Ammon's horn (tissue), 1 donor: ENCODE measurements at regions not wholly inside any gene's neighbourhood (a gene's known extent, or its start where the extent isn't known, plus 50 kb on each side); places are given as distances from the start of the nearest gene placed in this dataset.
"Not testable (repeated sequence)": the region's sequence is repeated elsewhere in the genome, so short reads cannot be mapped to it uniquely, and the experiment has no call there.

ENCODE experiments used
- DNase-seq: peaks from one replicate; pipeline ENCODE4 v3.0.0-alpha.2; 2016; ENCODE audit warnings: low spot score

GRCh38 chr4:31750581-31750980 lies 1030.4 kb downstream of the PCDH7 start:
- not testable (repeated sequence) for DNase-seq

- no peak for DNase-seq
These were observed 1035.6 kb downstream of the PCDH7 start for GRCh38 chr4:31755751-31756150.

GRCh38 chr4:31768756-31769155 lies 1048.6 kb downstream of the PCDH7 start:
- DNase-seq: no peak

GRCh38 chr4:31783311-31783710 lies 1063.1 kb downstream of the PCDH7 start:
- no peak for DNase-seq

- no peak for DNase-seq
These were observed 1064.4 kb downstream of the PCDH7 start for GRCh38 chr4:31784558-31784957.

GRCh38 chr4:31787701-31788100 lies 1067.5 kb downstream of the PCDH7 start:
- no peak for DNase-seq

GRCh38 chr4:31788676-31789075 lies 1068.5 kb downstream of the PCDH7 start:
- DNase-seq: no peak

- no peak for DNase-seq
These were observed 1071.5 kb downstream of the PCDH7 start for GRCh38 chr4:31791666-31792065.

GRCh38 chr4:31793907-31794306 lies 1073.7 kb downstream of the PCDH7 start:
- no peak for DNase-seq

- DNase-seq: not testable (repeated sequence)
These were observed 1076.9 kb downstream of the PCDH7 start for GRCh38 chr4:31797052-31797451.

GRCh38 chr4:31803526-31804195 lies 1083.5 kb downstream of the PCDH7 start:
- no peak for DNase-seq

- DNase-seq: no peak
These were observed 1086.9 kb downstream of the PCDH7 start for GRCh38 chr4:31807036-31807435.

- DNase-seq: no peak
These were observed 1124.2 kb downstream of the PCDH7 start for GRCh38 chr4:31844350-31844749.

GRCh38 chr4:31851946-31852345 lies 1131.8 kb downstream of the PCDH7 start:
- no peak for DNase-seq

- DNase-seq: no peak
These were observed 1157.3 kb downstream of the PCDH7 start for GRCh38 chr4:31877429-31877828.

- not testable (repeated sequence) for DNase-seq
These were observed 1160.7 kb downstream of the PCDH7 start for GRCh38 chr4:31880837-31881236.

- DNase-seq: no peak
These were observed 1176.2 kb downstream of the PCDH7 start for GRCh38 chr4:31896349-31896748.

GRCh38 chr4:31905363-31905762 lies 1185.2 kb downstream of the PCDH7 start:
- DNase-seq: no peak

GRCh38 chr4:31908261-31908660 lies 1188.1 kb downstream of the PCDH7 start:
- no peak for DNase-seq

GRCh38 chr4:31917334-31917733 lies 1197.2 kb downstream of the PCDH7 start:
- no peak for DNase-seq

GRCh38 chr4:31918891-31919290 lies 1198.7 kb downstream of the PCDH7 start:
- no peak for DNase-seq

GRCh38 chr4:31923634-31924033 lies 1203.5 kb downstream of the PCDH7 start:
- no peak for DNase-seq

- no peak for DNase-seq
These were observed 1209.6 kb downstream of the PCDH7 start for GRCh38 chr4:31929676-31930345.

- DNase-seq: no peak
These were observed 1226.3 kb downstream of the PCDH7 start for GRCh38 chr4:31946456-31946855.
